H1 (cell line): ENCODE measurements at regions not wholly inside any gene's neighbourhood (a gene's known extent, or its start where the extent isn't known, plus 50 kb on each side); places are given as distances from the start of the nearest gene placed in this dataset.

ENCODE experiments used
- CTCF ChIA-PET: fragments of 300-600 bp; sonication (Branson Sonifier 250); formaldehyde crosslinking; loops from one replicate; lab custom pipeline; 2021; ENCODE audit not compliant: partially characterized antibody; lab: Charles Lee
- POLR2A ChIA-PET: fragments of 300-600 bp; sonication (Branson Sonifier 250); formaldehyde crosslinking; loops from one replicate; lab custom pipeline; 2021; ENCODE audit warnings: inconsistent platforms; ENCODE audit not compliant: partially characterized antibody; lab: Charles Lee
- DNase-seq, 2 experiments: peaks; one replicate each; pipeline versions ENCODE4 v3.0.0 to v3.0.0-alpha.2; 2010 to 2022; ENCODE audit warnings: low spot score in 2 of 2, low read depth in 1 of 2, mixed read lengths in 1 of 2
- FAIRE-seq: peaks from 2 replicates; lab custom pipeline; 2011; peaks lifted over from hg19 to GRCh38; lab: Jason Lieb, UNC
- H2AFZ ChIP-seq: 2 replicates; pipeline ENCODE4 v1.8.1; 2012; ENCODE audit warnings: low read length, inconsistent platforms
- H2AK5ac ChIP-seq: 2 replicates; pipeline ENCODE4 v1.6.1; 2013; ENCODE audit warnings: low read depth, low read length
- H2BK120ac ChIP-seq: replicated peaks from 2 replicates; pipeline ENCODE3; 2013; ENCODE audit warnings: low read depth, low read length, inconsistent platforms
- H2BK12ac ChIP-seq: 2 replicates; pipeline ENCODE4 v1.6.1; 2013; ENCODE audit warnings: low read depth, low read length
- H2BK15ac ChIP-seq: 2 replicates; pipeline ENCODE4 v1.6.1; 2013; ENCODE audit warnings: low read length
- H2BK20ac ChIP-seq: 2 replicates; pipeline ENCODE4 v1.6.1; 2013; ENCODE audit warnings: low read length
- H2BK5ac ChIP-seq: 2 replicates; pipeline ENCODE4 v1.6.1; 2013; ENCODE audit warnings: low read depth, low read length
- H3K14ac ChIP-seq: 2 replicates; pipeline ENCODE4 v1.6.1; 2013; ENCODE audit warnings: inconsistent platforms; ENCODE audit not compliant: insufficient read length
- H3K18ac ChIP-seq: 2 replicates; pipeline ENCODE4 v1.6.1; 2013; ENCODE audit warnings: low read length; ENCODE audit errors: extremely low read depth
- H3K23ac ChIP-seq: 2 replicates; pipeline ENCODE4 v1.6.1; 2013; ENCODE audit warnings: inconsistent platforms; ENCODE audit not compliant: insufficient read length
- H3K23me2 ChIP-seq: 2 replicates; pipeline ENCODE4 v1.6.1; 2013; ENCODE audit warnings: low read depth, low read length
- H3K27ac ChIP-seq: 2 replicates; pipeline ENCODE4 v1.6.1; 2011; ENCODE audit warnings: low read depth, low read length, inconsistent platforms
- H3K27me3 ChIP-seq, 4 experiments: replicated peaks in 1 of 4; 1 replicate in 1 of 4; 2 replicates in 3 of 4; pipeline versions ENCODE4 v1.6.1 to v1.8.1; 2011 to 2013; ENCODE audit warnings: low read length in 3 of 4, mild to moderate bottlenecking in 3 of 4, inconsistent platforms in 2 of 4, mixed read lengths in 2 of 4, moderate library complexity in 1 of 4; ENCODE audit not compliant: control insufficient read depth in 3 of 4, insufficient read depth in 3 of 4; ENCODE audit errors: extremely low read depth in 1 of 4
- H3K36me3 ChIP-seq, 4 experiments: 2 replicates each; pipeline versions ENCODE4 v1.6.1 to v1.8.1; 2011 to 2013; ENCODE audit warnings: mild to moderate bottlenecking in 4 of 4, low read length in 3 of 4, moderate library complexity in 2 of 4, control low read depth in 1 of 4, inconsistent platforms in 1 of 4; ENCODE audit not compliant: insufficient read depth in 4 of 4, control insufficient read depth in 2 of 4
- H3K4ac ChIP-seq: replicated peaks from 2 replicates; pipeline ENCODE3; 2013; ENCODE audit warnings: low read length, low read depth, mixed read lengths, inconsistent platforms; ENCODE audit not compliant: insufficient read length
- H3K4me1 ChIP-seq, 4 experiments: replicated peaks in 1 of 4; 1 replicate in 1 of 4; 2 replicates in 3 of 4; pipeline versions ENCODE4 v1.6.1 to v1.8.1; 2011 to 2013; ENCODE audit warnings: low read length in 3 of 4, inconsistent platforms in 2 of 4, mixed read lengths in 1 of 4; ENCODE audit not compliant: insufficient read depth in 4 of 4, control insufficient read depth in 3 of 4
- H3K4me2 ChIP-seq, 2 experiments: 2 replicates each; pipeline versions ENCODE4 v1.6.1 to v1.8.1; 2011 to 2013; ENCODE audit warnings: low read depth in 2 of 2, low read length in 2 of 2, control low read depth in 1 of 2, inconsistent platforms in 1 of 2, mild to moderate bottlenecking in 1 of 2; ENCODE audit not compliant: insufficient read depth in 1 of 2
- H3K4me3 ChIP-seq, 4 experiments: fragments of 200-600, 300-600 bp in 1 of 4; sonication (generic), shearing (Covaris generic), sonication (Bioruptor Twin) in 1 of 4; 2 replicates each; pipeline versions ENCODE4 v1.5.1 to v1.8.1; 2011 to 2016; ENCODE audit warnings: low read length in 4 of 4, low read depth in 3 of 4, control low read depth in 2 of 4, inconsistent platforms in 2 of 4, mild to moderate bottlenecking in 2 of 4, mixed read lengths in 1 of 4, moderate library complexity in 1 of 4; ENCODE audit not compliant: insufficient read depth in 2 of 4; ENCODE audit errors: extremely low read depth in 1 of 4
- H3K56ac ChIP-seq: replicated peaks from 2 replicates; pipeline ENCODE3; 2013; ENCODE audit warnings: low read depth, mild to moderate bottlenecking, mixed read lengths, low read length, inconsistent platforms; ENCODE audit not compliant: insufficient read length
- H3K79me1 ChIP-seq: 2 replicates; pipeline ENCODE4 v1.6.1; 2013; ENCODE audit warnings: low read depth, low read length, control low read depth
- H3K79me2 ChIP-seq, 2 experiments: 2 replicates each; pipeline versions ENCODE4 v1.6.1 to v1.8.1; 2012 to 2013; ENCODE audit warnings: low read length in 2 of 2, mild to moderate bottlenecking in 2 of 2, inconsistent platforms in 1 of 2; ENCODE audit not compliant: insufficient read depth in 2 of 2, control insufficient read depth in 1 of 2
- H3K9ac ChIP-seq, 4 experiments: replicated peaks in 1 of 4; 1 replicate in 1 of 4; 2 replicates in 3 of 4; pipeline versions ENCODE4 v1.6.1 to v1.8.1; 2011 to 2013; ENCODE audit warnings: low read depth in 3 of 4, low read length in 3 of 4, control low read depth in 2 of 4, mild to moderate bottlenecking in 2 of 4, moderate library complexity in 2 of 4, inconsistent platforms in 1 of 4; ENCODE audit errors: extremely low read depth in 1 of 4
- H3K9me3 ChIP-seq, 2 experiments: 2 replicates each; pipeline versions ENCODE4 v1.6.1 to v1.8.1; 2012 to 2013; ENCODE audit warnings: mild to moderate bottlenecking in 2 of 2, moderate library complexity in 2 of 2, control low read depth in 1 of 2, inconsistent platforms in 1 of 2, low read depth in 1 of 2, low read length in 1 of 2, mixed read lengths in 1 of 2; ENCODE audit not compliant: insufficient read depth in 2 of 2
- H4K20me1 ChIP-seq, 2 experiments: replicated peaks in 1 of 2; 2 replicates each; pipeline versions ENCODE3 to v1.8.1; 2011 to 2013; ENCODE audit warnings: inconsistent platforms in 2 of 2, low read length in 2 of 2, mild to moderate bottlenecking in 1 of 2; ENCODE audit not compliant: insufficient read depth in 2 of 2, control insufficient read depth in 1 of 2
- H4K5ac ChIP-seq: 2 replicates; pipeline ENCODE4 v1.6.1; 2013; ENCODE audit warnings: low read length, low read depth, mixed read lengths, inconsistent platforms; ENCODE audit not compliant: insufficient read length
- H4K8ac ChIP-seq: 2 replicates; pipeline ENCODE4 v1.8.0; 2013; ENCODE audit warnings: mild to moderate bottlenecking, moderate library complexity, low read length, inconsistent platforms; ENCODE audit not compliant: insufficient read depth; ENCODE audit errors: extremely low read depth
- H4K91ac ChIP-seq: replicated peaks from 2 replicates; pipeline ENCODE3; 2013; ENCODE audit warnings: low read length, mixed read lengths, inconsistent platforms; ENCODE audit not compliant: insufficient read length
- CHD7 ChIP-seq: fragments of 300-600 bp; sonication (generic); IDR thresholded peaks from 2 replicates; pipeline ENCODE4 v1.7.1; 2012; ENCODE audit warnings: low read length, moderate library complexity, mild to moderate bottlenecking, inconsistent platforms; ENCODE audit not compliant: insufficient replicate concordance
- SP2 ChIP-seq: IDR thresholded peaks from 2 replicates; pipeline ENCODE4 v1.6.1; 2012; ENCODE audit warnings: mild to moderate bottlenecking, low read length, inconsistent platforms

DNA sequence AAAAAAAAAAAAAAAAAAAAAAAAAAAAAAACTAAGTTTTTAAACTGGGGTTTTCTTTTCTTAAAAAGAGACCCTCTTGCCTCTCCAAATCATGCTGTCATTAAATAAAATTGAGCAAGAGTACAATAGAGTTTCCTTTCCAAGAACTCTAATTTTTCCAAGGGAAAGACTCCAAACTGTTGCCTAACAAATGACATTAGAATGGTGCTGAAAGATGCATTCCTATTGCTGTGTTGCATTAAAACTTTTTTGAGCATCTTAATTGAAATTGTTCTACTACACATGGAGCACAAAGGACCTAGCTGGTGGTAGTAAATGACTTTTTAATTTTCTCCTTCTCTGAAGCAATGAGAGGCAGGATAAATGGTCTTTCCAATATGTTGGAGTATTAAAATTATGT, 469.1 kb upstream of the ARHGEF26 start:
- ChIA-PET POLR2A (no interaction called here), CTCF (interaction anchor here (0.6 to 1.3 kb wide), 2 partner anchors 11 to 926 kb away, joined by 3 read pairs; no protein-coding TSS in a partner anchor)
- H3K23ac ChIP-seq = no peak overlapping the region
- H3K4ac ChIP-seq = no peak overlapping the region
- no peak overlapping the region for H4K8ac ChIP-seq
- H2BK20ac ChIP-seq = no peak overlapping the region
- H2AFZ ChIP-seq = no peak overlapping the region
- H3K23me2 ChIP-seq = no peaks in the 10 kb centered on the region
- H4K91ac ChIP-seq = no peak overlapping the region
- no peak overlapping the region for H3K4me3 ChIP-seq
- H3K4me1 ChIP-seq = peaks cover 0 to 11% (median 0%) of the 10 kb centered on the region in 4 experiments; a peak in 1 of 7 replicates
- H3K4me2 ChIP-seq = no peak overlapping the region
- H3K18ac ChIP-seq = no peak overlapping the region
- no peak overlapping the region for H2BK5ac ChIP-seq
- no peak overlapping the region for H3K27ac ChIP-seq
- DNase-seq (no peak), FAIRE-seq (no peak)
- H3K79me2 ChIP-seq = no peaks in the 10 kb centered on the region
- no peak overlapping the region for H3K56ac ChIP-seq
- no peak overlapping the region for H2BK12ac ChIP-seq
- no peaks in the 10 kb centered on the region for H4K20me1 ChIP-seq
- no peaks in the 10 kb centered on the region for H3K27me3 ChIP-seq
- no peak overlapping the region for H2BK15ac ChIP-seq
- H4K5ac ChIP-seq = no peak overlapping the region
- H3K36me3 ChIP-seq = no peaks in the 10 kb centered on the region
- H3K79me1 ChIP-seq = no peaks in the 10 kb centered on the region
- no peaks in the 10 kb centered on the region for H3K9me3 ChIP-seq
- no peak overlapping the region for H3K14ac ChIP-seq
- no peak overlapping the region for H2AK5ac ChIP-seq
- no peak overlapping the region for H2BK120ac ChIP-seq
- H3K9ac ChIP-seq = no peak overlapping the region
- TF ChIP-seq SP2 (no peak), CHD7 (no peak)
